Tibial artery (tissue), 4 donors: ENCODE measurements at regions not wholly inside any gene's neighbourhood (a gene's known extent, or its start where the extent isn't known, plus 50 kb on each side); places are given as distances from the start of the nearest gene placed in this dataset.
A peak's percentile ranks its signal among the peaks of the same experiment; 100 is the strongest.

Experiments used
- DNase-seq, 2 donors: peaks; one replicate each; pipeline ENCODE4 v3.0.0-alpha.2; 2019
- H3K27ac ChIP-seq, 2 donors: fragments of 200-600 bp; sonication (generic) in 1 of 2; 1 replicate in 1 of 2; 2 replicates in 1 of 2; pipeline ENCODE4 v1.5.1; 2018 to 2019; ENCODE audit warnings: mild to moderate bottlenecking in 1 of 2
- H3K27me3 ChIP-seq, 2 donors: fragments of 200-600 bp; sonication (generic) in 1 of 2; one replicate each; pipeline versions ENCODE4 v1.5.1 to v1.6.0; 2016 to 2019
- H3K36me3 ChIP-seq, 3 donors: fragments of 200-600 bp; sonication (generic) in 2 of 3; one replicate each; pipeline ENCODE4 v1.5.1; 2016 to 2019; ENCODE audit warnings: mild to moderate bottlenecking in 2 of 3
- H3K4me1 ChIP-seq, 4 donors: fragments of 200-600 bp; sonication (generic) in 2 of 4; 1 replicate in 3 of 4; 2 replicates in 1 of 4; pipeline ENCODE4 v1.5.1; 2016 to 2019
- H3K4me3 ChIP-seq, 2 donors: fragments of 200-600 bp; sonication (generic) in 1 of 2; 1 replicate in 1 of 2; 2 replicates in 1 of 2; pipeline ENCODE4 v1.5.1; 2018 to 2019; ENCODE audit warnings: mild to moderate bottlenecking in 2 of 2
- H3K9me3 ChIP-seq, 3 donors: fragments of 200-600 bp; sonication (generic) in 1 of 3; one replicate each; pipeline ENCODE4 v1.5.1; 2016 to 2019
- CTCF ChIP-seq, 2 experiments: fragments of 200-600 bp in 1 of 2; fragments of 450-650 bp in 1 of 2; IDR thresholded peaks; one replicate each; pipeline ENCODE4 v1.5.1; 2017 to 2019; ENCODE audit warnings: antibody characterized with exemption in 2 of 2, mild to moderate bottlenecking in 1 of 2, moderate library complexity in 1 of 2
- intact Hi-C: fragments of 100-400 bp; cut with DNase I; formaldehyde crosslinking; loops from one replicate; pipeline ENCODE4 v1.15.0; 2023; ENCODE audit warnings: low total_unique reads

GRCh38 chr7:115864082-115864481 is 166.5 kb downstream of the TFEC start:
- Histone ChIP-seq H3K4me3 (no peak overlapping the region), H3K36me3 (no peaks in the 10 kb centered on the region), H3K27me3 (peaks cover 0 to 3% of the 10 kb centered on the region in 2 donors), H3K27ac (no peak overlapping the region), H3K4me1 (no peaks in the 10 kb centered on the region), H3K9me3 (no peaks in the 10 kb centered on the region)
- no peak for TF ChIP-seq CTCF (IDR thresholded peaks at IDR 0.05)
- no peak for DNase-seq
- intact Hi-C loops: no loop called here

GRCh38 chr7:115851291-115851690 is 179.3 kb downstream of the TFEC start:
- no peak overlapping the region for H3K27ac ChIP-seq
- no peak for DNase-seq
- no peaks in the 10 kb centered on the region for H3K27me3 ChIP-seq
- H3K36me3 ChIP-seq: no peaks in the 10 kb centered on the region
- peak; percentile 22 to 31 for TF ChIP-seq CTCF (IDR thresholded peaks at IDR 0.05)
- H3K4me1 ChIP-seq: no peaks in the 10 kb centered on the region
- intact Hi-C loops: no loop called here
- no peaks in the 10 kb centered on the region for H3K9me3 ChIP-seq
- H3K4me3 ChIP-seq: no peak overlapping the region

GRCh38 chr7:115850774-115851173 is 179.8 kb downstream of the TFEC start:
- intact Hi-C loops: no loop called here
- Histone ChIP-seq H3K27me3 (no peaks in the 10 kb centered on the region), H3K27ac (no peak overlapping the region), H3K4me3 (no peak overlapping the region), H3K4me1 (no peaks in the 10 kb centered on the region), H3K36me3 (no peaks in the 10 kb centered on the region), H3K9me3 (no peaks in the 10 kb centered on the region)
- no peak for TF ChIP-seq CTCF (IDR thresholded peaks at IDR 0.05)
- DNase-seq: no peak

GRCh38 chr7:115844857-115845256 is 185.7 kb downstream of the TFEC start:
- Histone ChIP-seq H3K4me3 (no peak overlapping the region), H3K36me3 (no peaks in the 10 kb centered on the region), H3K27me3 (no peaks in the 10 kb centered on the region), H3K9me3 (no peaks in the 10 kb centered on the region), H3K4me1 (no peaks in the 10 kb centered on the region), H3K27ac (no peak overlapping the region)
- no peak for TF ChIP-seq CTCF (IDR thresholded peaks at IDR 0.05)
- no peak for DNase-seq
- intact Hi-C loops: no loop called here

- no peak for TF ChIP-seq CTCF (IDR thresholded peaks at IDR 0.05)
- intact Hi-C loops: no loop called here
These were observed 189.9 kb downstream of the TFEC start for GRCh38 chr7:115840702-115841101.

GRCh38 chr7:115838829-115839228 is 191.7 kb downstream of the TFEC start:
- no peak overlapping the region for H3K27ac ChIP-seq
- no peak overlapping the region for H3K4me3 ChIP-seq
- no peaks in the 10 kb centered on the region for H3K27me3 ChIP-seq
- TF ChIP-seq CTCF (IDR thresholded peaks at IDR 0.05): no peak
- no peak for DNase-seq
- H3K36me3 ChIP-seq: no peaks in the 10 kb centered on the region
- no peaks in the 10 kb centered on the region for H3K9me3 ChIP-seq
- intact Hi-C loops: no loop called here
- no peaks in the 10 kb centered on the region for H3K4me1 ChIP-seq

More at GRCh38 chr7:115840702-115841101, 189.9 kb downstream of the TFEC start:
- Histone ChIP-seq H3K4me1 (no peaks in the 10 kb centered on the region), H3K4me3 (no peak overlapping the region), H3K27me3 (no peaks in the 10 kb centered on the region), H3K36me3 (no peaks in the 10 kb centered on the region), H3K9me3 (no peaks in the 10 kb centered on the region), H3K27ac (no peak overlapping the region)
- DNase-seq: no peak
